H1 (cell line): ENCODE measurements at regions not wholly inside any gene's neighbourhood (a gene's known extent, or its start where the extent isn't known, plus 50 kb on each side); places are given as distances from the start of the nearest gene placed in this dataset.

ENCODE experiments used
- JUN ChIP-seq: IDR thresholded peaks from 2 replicates; pipeline ENCODE4 v1.6.1; 2011; ENCODE audit warnings: low read depth, mild to moderate bottlenecking, improper control_type of control experiment, low read length
- RFX5 ChIP-seq: IDR thresholded peaks from 2 replicates; pipeline ENCODE4 v1.6.1; 2011; ENCODE audit warnings: low read depth, low read length, improper control_type of control experiment, borderline replicate concordance
- SIN3A ChIP-seq, 2 experiments: IDR thresholded peaks in 1 of 2; conservative IDR thresholded peaks in 1 of 2; 2 replicates each; pipeline ENCODE4 v1.6.1; 2011 to 2012; ENCODE audit warnings: low read length in 2 of 2, improper control_type of control experiment in 1 of 2, low read depth in 1 of 2, mild to moderate bottlenecking in 1 of 2

GRCh38 chr16:85462714-85463611 lies 150.2 kb upstream of the GSE1 start (continued):
- TF ChIP-seq RFX5 (no peak), JUN (no peak), SIN3A (conservative IDR thresholded peaks at IDR 0.05 in 1 of 2, IDR thresholded peaks at IDR 0.05 in 1 of 2; ENCODE audit: low read depth in 1 of 2, low read length in 2 of 2) (no peak; a peak in 1 of 4 replicates)
- TF ChIP-seq, all 59 proteins: peak for 3
